Stomach (tissue), 4 donors: ENCODE measurements at regions not wholly inside any gene's neighbourhood (a gene's known extent, or its start where the extent isn't known, plus 50 kb on each side); places are given as distances from the start of the nearest gene placed in this dataset.

ENCODE experiments used
- EP300 ChIP-seq: sonication (generic); formaldehyde crosslinking; IDR thresholded peaks from one replicate; pipeline ENCODE4 v1.6.1; 2017; ENCODE audit warnings: antibody characterized with exemption
- POLR2AphosphoS5 ChIP-seq, 3 donors: sonication (generic); formaldehyde crosslinking; IDR thresholded peaks; one replicate each; pipeline ENCODE4 v1.6.1; 2016; ENCODE audit warnings: antibody characterized with exemption in 3 of 3
- TF ChIP-seq, protein P1 (sequence below), 7 experiments: fragments of 450-650 bp in 4 of 7; fragments of 200-600 bp in 3 of 7; sonication (generic) in 3 of 7; IDR thresholded peaks; one replicate each; pipeline ENCODE4 v1.5.1; 2016 to 2019; ENCODE audit warnings: antibody characterized with exemption in 7 of 7, control low read depth in 2 of 7, mild to moderate bottlenecking in 1 of 7

GRCh38 chr19:57067440-57067839 lies 52.3 kb upstream of the USP29 start:
- TF ChIP-seq, protein P1, sequence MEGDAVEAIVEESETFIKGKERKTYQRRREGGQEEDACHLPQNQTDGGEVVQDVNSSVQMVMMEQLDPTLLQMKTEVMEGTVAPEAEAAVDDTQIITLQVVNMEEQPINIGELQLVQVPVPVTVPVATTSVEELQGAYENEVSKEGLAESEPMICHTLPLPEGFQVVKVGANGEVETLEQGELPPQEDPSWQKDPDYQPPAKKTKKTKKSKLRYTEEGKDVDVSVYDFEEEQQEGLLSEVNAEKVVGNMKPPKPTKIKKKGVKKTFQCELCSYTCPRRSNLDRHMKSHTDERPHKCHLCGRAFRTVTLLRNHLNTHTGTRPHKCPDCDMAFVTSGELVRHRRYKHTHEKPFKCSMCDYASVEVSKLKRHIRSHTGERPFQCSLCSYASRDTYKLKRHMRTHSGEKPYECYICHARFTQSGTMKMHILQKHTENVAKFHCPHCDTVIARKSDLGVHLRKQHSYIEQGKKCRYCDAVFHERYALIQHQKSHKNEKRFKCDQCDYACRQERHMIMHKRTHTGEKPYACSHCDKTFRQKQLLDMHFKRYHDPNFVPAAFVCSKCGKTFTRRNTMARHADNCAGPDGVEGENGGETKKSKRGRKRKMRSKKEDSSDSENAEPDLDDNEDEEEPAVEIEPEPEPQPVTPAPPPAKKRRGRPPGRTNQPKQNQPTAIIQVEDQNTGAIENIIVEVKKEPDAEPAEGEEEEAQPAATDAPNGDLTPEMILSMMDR (IDR thresholded peaks at IDR 0.05): no peak
- TF ChIP-seq POLR2AphosphoS5 (IDR thresholded peaks at IDR 0.05): no peak
- no peak for TF ChIP-seq EP300
